ENCODE measurements at regions not wholly inside any gene's neighbourhood (a gene's known extent, or its start where the extent isn't known, plus 50 kb on each side); places are given as distances from the start of the nearest gene placed in this dataset.

- Mint-ChIP-seq H3K4me3 (no peak overlapping the region), H3K4me1 (no peaks in the 10 kb centered on the region), H3K27ac (no peak overlapping the region), H3K9me3 (peaks cover 0 to 13% (median 0%) of the 10 kb centered on the region in 5 donors), H3K27me3 (no peaks in the 10 kb centered on the region), H3K36me3 (no peaks in the 10 kb centered on the region)
- Histone ChIP-seq H3K36me3 (ENCODE audit: insufficient read depth, low read length) (no peaks in the 10 kb centered on the region), H3K4me3 (ENCODE audit: low read length) (no peak overlapping the region), H3K27ac (ENCODE audit: low read depth, low read length) (no peak overlapping the region), H3K27me3 (ENCODE audit: insufficient read depth, low read length, poor library complexity, severe bottlenecking) (no peaks in the 10 kb centered on the region), H3K9me3 (ENCODE audit: low read length) (no peaks in the 10 kb centered on the region), H3K4me1 (ENCODE audit: insufficient read depth, low read length) (no peaks in the 10 kb centered on the region)
- POLR2A ChIA-PET = no interaction called here
- CTCF ChIA-PET = no interaction called here
- DNase-seq = no peak
Measured at GRCh38 chr4:110994781-110995180, 371.9 kb upstream of the PITX2 start.

GRCh38 chr4:110998320-110998719 is 375.4 kb upstream of the PITX2 start:
- Histone ChIP-seq H3K4me3 (ENCODE audit: low read length) (no peak overlapping the region), H3K27ac (ENCODE audit: low read depth, low read length) (no peak overlapping the region), H3K27me3 (ENCODE audit: insufficient read depth, low read length, poor library complexity, severe bottlenecking) (no peaks in the 10 kb centered on the region), H3K9me3 (ENCODE audit: low read length) (no peaks in the 10 kb centered on the region), H3K36me3 (ENCODE audit: insufficient read depth, low read length) (no peaks in the 10 kb centered on the region), H3K4me1 (ENCODE audit: insufficient read depth, low read length) (no peaks in the 10 kb centered on the region)
- Mint-ChIP-seq H3K36me3 (no peaks in the 10 kb centered on the region), H3K27me3 (no peaks in the 10 kb centered on the region), H3K27ac (no peak overlapping the region), H3K4me3 (no peak overlapping the region), H3K4me1 (no peaks in the 10 kb centered on the region), H3K9me3 (peaks cover 0 to 19% (median 5%) of the 10 kb centered on the region in 5 donors)
- POLR2A ChIA-PET = no interaction called here
- DNase-seq = no peak
- CTCF ChIA-PET = no interaction called here

GRCh38 chr4:111011458-111011857 is 388.6 kb upstream of the PITX2 start:
- no peaks in the 10 kb centered on the region for H3K4me1 Mint-ChIP-seq

GRCh38 chr4:111013846-111014245 is 391.0 kb upstream of the PITX2 start:
- DNase-seq = no peak
- ChIA-PET POLR2A (no interaction called here), CTCF (interaction anchor here (0.6 kb wide), 1 partner anchor 91 kb away, joined by 3 read pairs; no protein-coding TSS in a partner anchor)
- Mint-ChIP-seq H3K36me3 (no peaks in the 10 kb centered on the region), H3K27ac (no peak overlapping the region), H3K27me3 (peaks cover 0 to 1% of the 10 kb centered on the region in 2 donors), H3K9me3 (peaks cover 0 to 10% (median 3%) of the 10 kb centered on the region in 5 donors), H3K4me3 (no peak overlapping the region), H3K4me1 (no peaks in the 10 kb centered on the region)
- Histone ChIP-seq H3K27ac (ENCODE audit: low read depth, low read length) (no peak overlapping the region), H3K36me3 (ENCODE audit: insufficient read depth, low read length) (no peaks in the 10 kb centered on the region), H3K4me3 (ENCODE audit: low read length) (no peak overlapping the region), H3K4me1 (ENCODE audit: insufficient read depth, low read length) (no peaks in the 10 kb centered on the region), H3K9me3 (ENCODE audit: low read length) (no peaks in the 10 kb centered on the region), H3K27me3 (ENCODE audit: insufficient read depth, low read length, poor library complexity, severe bottlenecking) (no peaks in the 10 kb centered on the region)

More at GRCh38 chr4:111011458-111011857, 388.6 kb upstream of the PITX2 start:
- POLR2A ChIA-PET = no interaction called here
- Mint-ChIP-seq H3K9me3 (peaks cover 0 to 4% (median 3%) of the 10 kb centered on the region in 5 donors), H3K27me3 (peaks cover 0 to 1% of the 10 kb centered on the region in 2 donors), H3K36me3 (no peaks in the 10 kb centered on the region), H3K4me3 (no peak overlapping the region), H3K27ac (no peak overlapping the region)
- Histone ChIP-seq H3K4me3 (ENCODE audit: low read length) (no peak overlapping the region), H3K27me3 (ENCODE audit: insufficient read depth, low read length, poor library complexity, severe bottlenecking) (no peaks in the 10 kb centered on the region), H3K36me3 (ENCODE audit: insufficient read depth, low read length) (no peaks in the 10 kb centered on the region), H3K9me3 (ENCODE audit: low read length) (no peaks in the 10 kb centered on the region), H3K27ac (ENCODE audit: low read depth, low read length) (no peak overlapping the region), H3K4me1 (ENCODE audit: insufficient read depth, low read length) (no peaks in the 10 kb centered on the region)
- CTCF ChIA-PET = no interaction called here
- DNase-seq = no peak

DNA sequence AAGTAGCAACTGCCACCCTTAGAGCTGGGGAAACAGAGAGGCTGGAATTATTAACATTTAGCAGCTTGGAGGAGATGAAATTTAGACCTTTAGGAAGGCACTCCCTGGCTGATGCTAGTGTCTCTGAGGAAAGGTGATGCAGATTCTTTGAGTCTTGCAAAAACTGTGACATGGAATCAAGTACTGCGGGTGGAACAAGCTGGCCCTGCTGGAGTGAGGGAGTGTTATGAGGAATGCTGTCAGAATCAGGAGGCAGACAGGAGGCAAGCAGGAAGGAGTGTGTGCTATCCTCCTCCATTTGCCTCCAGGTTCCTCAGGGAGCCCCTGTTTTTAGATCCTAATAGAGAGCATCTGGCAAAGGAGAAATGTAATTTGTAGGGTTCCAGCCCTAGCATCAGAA is 391.7 kb upstream of the PITX2 start:
- H3K27me3 ChIP-seq (ENCODE audit: insufficient read depth, low read length, poor library complexity, severe bottlenecking) = no peaks in the 10 kb centered on the region
- peaks cover 0 to 1% of the 10 kb centered on the region in 2 donors for H3K27me3 Mint-ChIP-seq
- no peak overlapping the region for H3K27ac ChIP-seq (ENCODE audit: low read depth, low read length)

GRCh38 chr4:111016416-111016815 is 393.5 kb upstream of the PITX2 start:
- Mint-ChIP-seq H3K27ac (no peak overlapping the region), H3K4me1 (no peaks in the 10 kb centered on the region), H3K36me3 (no peaks in the 10 kb centered on the region), H3K4me3 (no peak overlapping the region), H3K27me3 (peaks cover 0 to 1% of the 10 kb centered on the region in 2 donors), H3K9me3 (peaks cover 1 to 12% (median 7%) of the 10 kb centered on the region in 5 donors)
- H3K4me1 ChIP-seq (ENCODE audit: insufficient read depth, low read length) = no peaks in the 10 kb centered on the region
- no peaks in the 10 kb centered on the region for H3K9me3 ChIP-seq (ENCODE audit: low read length)
- H3K27me3 ChIP-seq (ENCODE audit: insufficient read depth, low read length, poor library complexity, severe bottlenecking) = no peaks in the 10 kb centered on the region
- no peaks in the 10 kb centered on the region for H3K36me3 ChIP-seq (ENCODE audit: insufficient read depth, low read length)
- POLR2A ChIA-PET = no interaction called here
- CTCF ChIA-PET = no interaction called here
- H3K27ac ChIP-seq (ENCODE audit: low read depth, low read length) = no peak overlapping the region
- DNase-seq = no peak
- no peak overlapping the region for H3K4me3 ChIP-seq (ENCODE audit: low read length)

More for the DNA sequence above, 391.7 kb upstream of the PITX2 start:
- Mint-ChIP-seq H3K27ac (no peak overlapping the region), H3K4me3 (no peak overlapping the region), H3K9me3 (peaks cover 0 to 10% (median 3%) of the 10 kb centered on the region in 5 donors), H3K4me1 (no peaks in the 10 kb centered on the region), H3K36me3 (no peaks in the 10 kb centered on the region)
- Histone ChIP-seq H3K36me3 (ENCODE audit: insufficient read depth, low read length) (no peaks in the 10 kb centered on the region), H3K9me3 (ENCODE audit: low read length) (no peaks in the 10 kb centered on the region), H3K4me1 (ENCODE audit: insufficient read depth, low read length) (no peaks in the 10 kb centered on the region), H3K4me3 (ENCODE audit: low read length) (no peak overlapping the region)
- ChIA-PET CTCF (interaction anchor here (0.6 kb wide), 1 partner anchor 91 kb away, joined by 3 read pairs; no protein-coding TSS in a partner anchor), POLR2A (no interaction called here)
- DNase-seq = no peak

DNA sequence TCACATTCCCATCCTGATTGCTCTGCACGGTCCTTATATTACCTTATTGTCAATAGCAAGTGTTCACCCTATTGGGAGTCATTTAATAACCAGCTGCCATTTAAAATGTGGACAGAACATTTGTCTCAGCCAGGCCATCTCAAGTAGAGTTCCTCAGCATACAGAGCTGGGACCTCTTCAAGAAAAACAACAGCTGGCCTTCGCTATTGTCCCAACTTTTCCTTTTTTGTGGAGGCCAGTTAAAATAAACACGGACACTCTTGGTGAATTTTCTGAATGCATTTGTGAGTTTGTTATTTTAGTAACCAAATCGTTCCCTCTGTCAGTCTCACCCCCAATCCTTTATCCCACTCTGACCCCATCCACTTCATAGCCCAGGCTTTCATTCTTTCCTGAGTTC is 395.3 kb upstream of the PITX2 start:
- H3K9me3 ChIP-seq (ENCODE audit: low read length) = no peaks in the 10 kb centered on the region
- H3K36me3 ChIP-seq (ENCODE audit: insufficient read depth, low read length) = no peaks in the 10 kb centered on the region
- Mint-ChIP-seq H3K4me1 (no peaks in the 10 kb centered on the region), H3K36me3 (no peaks in the 10 kb centered on the region), H3K9me3 (peaks cover 0 to 16% (median 7%) of the 10 kb centered on the region in 5 donors), H3K27me3 (peaks cover 0 to 1% of the 10 kb centered on the region in 2 donors), H3K27ac (no peak overlapping the region), H3K4me3 (no peak overlapping the region)
- POLR2A ChIA-PET = no interaction called here
- no peak overlapping the region for H3K4me3 ChIP-seq (ENCODE audit: low read length)
- CTCF ChIA-PET = no interaction called here
- H3K4me1 ChIP-seq (ENCODE audit: insufficient read depth, low read length) = no peaks in the 10 kb centered on the region
- H3K27ac ChIP-seq (ENCODE audit: low read depth, low read length) = no peak overlapping the region
- H3K27me3 ChIP-seq (ENCODE audit: insufficient read depth, low read length, poor library complexity, severe bottlenecking) = no peaks in the 10 kb centered on the region
- DNase-seq = no peak

GRCh38 chr4:111020476-111020875 is 397.6 kb upstream of the PITX2 start:
- Histone ChIP-seq H3K4me1 (ENCODE audit: insufficient read depth, low read length) (no peaks in the 10 kb centered on the region), H3K4me3 (ENCODE audit: low read length) (no peak overlapping the region), H3K9me3 (ENCODE audit: low read length) (no peaks in the 10 kb centered on the region), H3K36me3 (ENCODE audit: insufficient read depth, low read length) (no peaks in the 10 kb centered on the region), H3K27ac (ENCODE audit: low read depth, low read length) (no peak overlapping the region), H3K27me3 (ENCODE audit: insufficient read depth, low read length, poor library complexity, severe bottlenecking) (no peaks in the 10 kb centered on the region)
- Mint-ChIP-seq H3K27ac (no peak overlapping the region), H3K9me3 (peaks cover 0 to 23% (median 7%) of the 10 kb centered on the region in 5 donors), H3K4me3 (no peak overlapping the region), H3K4me1 (no peaks in the 10 kb centered on the region), H3K36me3 (no peaks in the 10 kb centered on the region), H3K27me3 (no peaks in the 10 kb centered on the region)
- DNase-seq = no peak
- POLR2A ChIA-PET = no interaction called here
- CTCF ChIA-PET = no interaction called here

GRCh38 chr4:111020961-111021360 is 398.1 kb upstream of the PITX2 start:
- H3K27ac ChIP-seq (ENCODE audit: low read depth, low read length) = no peak overlapping the region
- Mint-ChIP-seq H3K9me3 (peaks cover 0 to 25% (median 7%) of the 10 kb centered on the region in 5 donors), H3K4me3 (no peak overlapping the region), H3K27ac (no peak overlapping the region), H3K4me1 (no peaks in the 10 kb centered on the region), H3K27me3 (no peaks in the 10 kb centered on the region), H3K36me3 (no peaks in the 10 kb centered on the region)
- H3K4me1 ChIP-seq (ENCODE audit: insufficient read depth, low read length) = no peaks in the 10 kb centered on the region
- H3K36me3 ChIP-seq (ENCODE audit: insufficient read depth, low read length) = no peaks in the 10 kb centered on the region
- no peak for DNase-seq
- no peaks in the 10 kb centered on the region for H3K27me3 ChIP-seq (ENCODE audit: insufficient read depth, low read length, poor library complexity, severe bottlenecking)
- no peaks in the 10 kb centered on the region for H3K9me3 ChIP-seq (ENCODE audit: low read length)
- H3K4me3 ChIP-seq (ENCODE audit: low read length) = no peak overlapping the region
- CTCF ChIA-PET = no interaction called here
- POLR2A ChIA-PET = no interaction called here
